Cardiac fibroblast (primary cell): ENCODE measurements at regions not wholly inside any gene's neighbourhood (a gene's known extent, or its start where the extent isn't known, plus 50 kb on each side); places are given as distances from the start of the nearest gene placed in this dataset.
"Not testable (repeated sequence)": the region's sequence is repeated elsewhere in the genome, so short reads cannot be mapped to it uniquely, and the experiment has no call there.

ENCODE experiments used
- DNase-seq, 2 donors: peaks; one replicate each; pipeline versions ENCODE4 v3.0.0 to v3.0.0-alpha.2; 2010; ENCODE audit warnings: low read depth in 2 of 2
- H3K4me3 ChIP-seq, 2 donors: replicated peaks in 1 of 2; 1 replicate in 1 of 2; 2 replicates in 1 of 2; pipeline ENCODE4 v1.5.1; 2011; ENCODE audit warnings: low read depth in 2 of 2, low read length in 2 of 2, mild to moderate bottlenecking in 2 of 2, moderate library complexity in 1 of 2
- CTCF ChIP-seq: IDR thresholded peaks from one replicate; pipeline ENCODE4 v1.5.1; 2011; ENCODE audit warnings: low read depth, mild to moderate bottlenecking, low read length, inconsistent platforms

DNA sequence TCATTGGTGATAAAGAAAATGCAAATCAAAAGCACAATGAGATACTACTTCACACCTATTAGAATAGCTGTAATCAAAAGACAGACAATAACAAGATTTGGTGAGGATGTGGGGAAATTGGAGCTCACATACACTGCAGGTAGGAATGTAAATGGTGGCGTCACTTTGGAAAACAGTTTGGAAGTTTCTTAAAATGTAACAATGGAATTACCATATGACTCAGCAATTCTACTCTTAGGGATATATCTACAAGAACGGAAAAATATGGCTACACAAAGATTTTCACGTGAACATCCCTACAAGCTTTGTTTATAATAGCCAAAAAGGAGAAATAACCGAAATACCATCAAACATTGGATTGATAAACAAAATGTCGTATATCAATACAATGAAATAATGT lies 270.4 kb downstream of the DOK5 start:
- no peak for DNase-seq
- no peak overlapping the region for H3K4me3 ChIP-seq
- no peak for TF ChIP-seq CTCF

- TF ChIP-seq CTCF = no peak
- no peak overlapping the region for H3K4me3 ChIP-seq
- no peak for DNase-seq
Measured at GRCh38 chr20:54744097-54744496, 268.7 kb downstream of the DOK5 start.

GRCh38 chr20:54742193-54742592 lies 266.8 kb downstream of the DOK5 start:
- TF ChIP-seq CTCF = no peak
- DNase-seq = no peak
- H3K4me3 ChIP-seq = no peak overlapping the region

GRCh38 chr20:54736421-54736820 lies 261.0 kb downstream of the DOK5 start:
- TF ChIP-seq CTCF = no peak
- DNase-seq = no peak
- H3K4me3 ChIP-seq = no peak overlapping the region

- TF ChIP-seq CTCF = no peak
- DNase-seq = no peak
- no peak overlapping the region for H3K4me3 ChIP-seq
Measured at GRCh38 chr20:54733687-54734086, 258.3 kb downstream of the DOK5 start.

- DNase-seq = no peak
- no peak overlapping the region for H3K4me3 ChIP-seq
- no peak for TF ChIP-seq CTCF
Measured at GRCh38 chr20:54727490-54727889, 252.1 kb downstream of the DOK5 start.

- H3K4me3 ChIP-seq = no peak overlapping the region
- no peak for DNase-seq
- TF ChIP-seq CTCF = no peak
Measured at GRCh38 chr20:54726687-54727300, 251.4 kb downstream of the DOK5 start.

GRCh38 chr20:54725266-54725665 lies 249.9 kb downstream of the DOK5 start:
- not testable (repeated sequence) for H3K4me3 ChIP-seq, DNase-seq
